AG09319 (cell line): ENCODE measurements at regions not wholly inside any gene's neighbourhood (a gene's known extent, or its start where the extent isn't known, plus 50 kb on each side); places are given as distances from the start of the nearest gene placed in this dataset.

Experiments
- DNase-seq: peaks from one replicate; pipeline ENCODE4 v3.0.0-alpha.2; 2010; ENCODE audit warnings: low read depth; ENCODE audit errors: extremely low read depth
- CTCF ChIP-seq: IDR thresholded peaks from 2 replicates; pipeline ENCODE4 v1.5.1; 2011; ENCODE audit warnings: low read depth, mild to moderate bottlenecking, inconsistent platforms, low read length, moderate library complexity

GRCh38 chr18:70688286-70688685 lies 399.4 kb downstream of the SOCS6 start:
- no peak for TF ChIP-seq CTCF
- DNase-seq = no peak

GRCh38 chr18:70684821-70685220 lies 396.0 kb downstream of the SOCS6 start:
- DNase-seq = no peak
- TF ChIP-seq CTCF = no peak

- no peak for TF ChIP-seq CTCF
- DNase-seq = no peak
Observed at GRCh38 chr18:70683263-70683662, 394.4 kb downstream of the SOCS6 start.

- TF ChIP-seq CTCF = no peak
- no peak for DNase-seq
Observed at GRCh38 chr18:70674896-70675295, 386.1 kb downstream of the SOCS6 start.

- TF ChIP-seq CTCF = no peak
- DNase-seq = no peak
Observed at GRCh38 chr18:70673831-70674230, 385.0 kb downstream of the SOCS6 start.

GRCh38 chr18:70672581-70672980 lies 383.7 kb downstream of the SOCS6 start:
- TF ChIP-seq CTCF = no peak
- no peak for DNase-seq

GRCh38 chr18:70671889-70672565 lies 383.2 kb downstream of the SOCS6 start:
- no peak for DNase-seq
- TF ChIP-seq CTCF = no peak
